ENCODE measurements at regions not wholly inside any gene's neighbourhood (a gene's known extent, or its start where the extent isn't known, plus 50 kb on each side); places are given as distances from the start of the nearest gene placed in this dataset.
A peak's percentile ranks its signal among the peaks of the same experiment; 100 is the strongest.

GRCh38 chrX:20609916-20610415, 343.3 kb upstream of the RPS6KA3 start:
- H3K27me3 Mint-ChIP-seq (ENCODE audit: low read depth) = peaks cover 16% of the 10 kb centered on the region
- peaks cover 5% of the 10 kb centered on the region for H3K4me1 Mint-ChIP-seq (ENCODE audit: low read depth)
- H3K4me3 Mint-ChIP-seq (ENCODE audit: unreplicated experiment) = no peak overlapping the region
- peaks cover 3% of the 10 kb centered on the region for H3K9me3 Mint-ChIP-seq (ENCODE audit: low read depth)
- no peak for TF ChIP-seq CTCF (IDR thresholded peaks at IDR 0.05)
- no peaks in the 10 kb centered on the region for H3K36me3 Mint-ChIP-seq (ENCODE audit: low read depth)
- DNase-seq (ENCODE audit: low spot score) = no peak
- H3K27ac Mint-ChIP-seq (ENCODE audit: unreplicated experiment) = no peak overlapping the region

GRCh38 chrX:20606831-20607230, 340.1 kb upstream of the RPS6KA3 start:
- Mint-ChIP-seq H3K4me3 (ENCODE audit: unreplicated experiment) (no peak overlapping the region), H3K36me3 (ENCODE audit: low read depth) (no peaks in the 10 kb centered on the region), H3K9me3 (ENCODE audit: low read depth) (no peaks in the 10 kb centered on the region), H3K4me1 (ENCODE audit: low read depth) (peaks cover 1% of the 10 kb centered on the region), H3K27me3 (ENCODE audit: low read depth) (peaks cover 15% of the 10 kb centered on the region), H3K27ac (ENCODE audit: unreplicated experiment) (no peak overlapping the region)
- DNase-seq (ENCODE audit: low spot score) = no peak
- no peak for TF ChIP-seq CTCF (IDR thresholded peaks at IDR 0.05)

- no peak for TF ChIP-seq CTCF (IDR thresholded peaks at IDR 0.05)
- H3K9me3 Mint-ChIP-seq (ENCODE audit: low read depth) = no peaks in the 10 kb centered on the region
- H3K4me1 Mint-ChIP-seq (ENCODE audit: low read depth) = peaks cover 18% of the 10 kb centered on the region
- DNase-seq (ENCODE audit: low spot score) = no peak
- no peaks in the 10 kb centered on the region for H3K36me3 Mint-ChIP-seq (ENCODE audit: low read depth)
- H3K27ac Mint-ChIP-seq (ENCODE audit: unreplicated experiment) = no peak overlapping the region
- H3K4me3 Mint-ChIP-seq (ENCODE audit: unreplicated experiment) = no peak overlapping the region
- H3K27me3 Mint-ChIP-seq (ENCODE audit: low read depth) = no peaks in the 10 kb centered on the region
These were observed 330.1 kb upstream of the RPS6KA3 start for GRCh38 chrX:20596856-20597255.

- Mint-ChIP-seq H3K9me3 (ENCODE audit: low read depth) (no peaks in the 10 kb centered on the region), H3K36me3 (ENCODE audit: low read depth) (no peaks in the 10 kb centered on the region), H3K4me3 (ENCODE audit: unreplicated experiment) (no peak overlapping the region), H3K4me1 (ENCODE audit: low read depth) (peaks cover 18% of the 10 kb centered on the region), H3K27ac (ENCODE audit: unreplicated experiment) (no peak overlapping the region), H3K27me3 (ENCODE audit: low read depth) (no peaks in the 10 kb centered on the region)
- no peak for DNase-seq (ENCODE audit: low spot score)
- no peak for TF ChIP-seq CTCF (IDR thresholded peaks at IDR 0.05)
These were observed 329.3 kb upstream of the RPS6KA3 start for GRCh38 chrX:20595928-20596575.

GRCh38 chrX:20594985-20595384, 328.3 kb upstream of the RPS6KA3 start:
- DNase-seq (ENCODE audit: low spot score) = no peak
- no peak overlapping the region for H3K4me3 Mint-ChIP-seq (ENCODE audit: unreplicated experiment)
- no peaks in the 10 kb centered on the region for H3K27me3 Mint-ChIP-seq (ENCODE audit: low read depth)
- H3K36me3 Mint-ChIP-seq (ENCODE audit: low read depth) = no peaks in the 10 kb centered on the region
- no peak overlapping the region for H3K27ac Mint-ChIP-seq (ENCODE audit: unreplicated experiment)
- peaks cover 18% of the 10 kb centered on the region for H3K4me1 Mint-ChIP-seq (ENCODE audit: low read depth)
- peak; percentile 65 for TF ChIP-seq CTCF (IDR thresholded peaks at IDR 0.05)
- peaks cover 8% of the 10 kb centered on the region for H3K9me3 Mint-ChIP-seq (ENCODE audit: low read depth)
